PC-9 (cell line): ENCODE measurements at regions not wholly inside any gene's neighbourhood (a gene's known extent, or its start where the extent isn't known, plus 50 kb on each side); places are given as distances from the start of the nearest gene placed in this dataset.
A peak's percentile ranks its signal among the peaks of the same experiment; 100 is the strongest.

ENCODE experiments used
- BruUV-seq: library from RNA; stranded (reverse); fragments of 400-500 nt; replicated peaks from 2 replicates; lab custom pipeline; 2021; lab: Mats Ljungman, UMichigan
- CTCF ChIA-PET: fragments of 300-600 bp; sonication (Branson Sonifier 250); formaldehyde crosslinking; loops from one replicate; lab custom pipeline; 2022; ENCODE audit warnings: antibody characterized with exemption; lab: Charles Lee
- POLR2A ChIA-PET: fragments of 300-600 bp; sonication (Branson Sonifier 250); formaldehyde crosslinking; loops from one replicate; lab custom pipeline; 2022; ENCODE audit warnings: antibody characterized with exemption; ENCODE audit not compliant: unreplicated experiment; lab: Charles Lee
- DNase-seq, 2 experiments: peaks; one replicate each; pipeline versions ENCODE4 v3.0.0 to v3.0.0-alpha.2; 2015 to 2022; ENCODE audit warnings: mixed read lengths in 1 of 2
- H2AFZ ChIP-seq: fragments of 200-600 bp; sonication (generic); 2 replicates; pipeline ENCODE4 v1.8.1; 2017; ENCODE audit warnings: antibody characterized with exemption
- H3F3A ChIP-seq: fragments of 200-600 bp; sonication (generic); 2 replicates; pipeline ENCODE4 v1.8.1; 2017; ENCODE audit warnings: antibody characterized with exemption, mild to moderate bottlenecking, low read depth; ENCODE audit not compliant: insufficient read depth
- H3K27ac ChIP-seq: fragments of 200-600 bp; sonication (generic); 2 replicates; pipeline ENCODE4 v1.6.1; 2016; ENCODE audit warnings: mixed run types
- H3K27me3 ChIP-seq: fragments of 200-600 bp; sonication (generic); 2 replicates; pipeline ENCODE4 v1.6.1; 2016; ENCODE audit warnings: low read depth, mixed run types; ENCODE audit not compliant: insufficient read depth
- H3K36me3 ChIP-seq: fragments of 200-600 bp; sonication (generic); 2 replicates; pipeline ENCODE4 v1.6.1; 2016; ENCODE audit warnings: low read depth, mixed run types
- H3K4me1 ChIP-seq: fragments of 200-600 bp; sonication (generic); replicated peaks from 2 replicates; pipeline ENCODE4 v1.6.1; 2016; ENCODE audit warnings: mixed run types; ENCODE audit not compliant: insufficient read depth
- H3K4me2 ChIP-seq: fragments of 200-600 bp; sonication (generic); 2 replicates; pipeline ENCODE4 v1.6.1; 2017; ENCODE audit warnings: mixed run types
- H3K4me3 ChIP-seq: fragments of 200-600 bp; sonication (generic); 2 replicates; pipeline ENCODE4 v1.6.1; 2016; ENCODE audit warnings: mixed run types
- H3K79me2 ChIP-seq: fragments of 200-600 bp; sonication (generic); 2 replicates; pipeline ENCODE4 v1.6.1; 2017; ENCODE audit warnings: low read depth, mixed run types
- H3K9me2 ChIP-seq: fragments of 200-600 bp; sonication (generic); 2 replicates; pipeline ENCODE4 v1.8.1; 2017; ENCODE audit warnings: mild to moderate bottlenecking; ENCODE audit not compliant: insufficient read depth
- H3K9me3 ChIP-seq: fragments of 200-600 bp; sonication (generic); 2 replicates; pipeline ENCODE4 v1.8.1; 2016; ENCODE audit warnings: low read depth; ENCODE audit not compliant: insufficient read depth
- H4K20me1 ChIP-seq: fragments of 200-600 bp; sonication (generic); 2 replicates; pipeline ENCODE4 v1.8.1; 2017; ENCODE audit not compliant: insufficient read depth
- EZH2 ChIP-seq: fragments of 200-600 bp; sonication (generic); IDR thresholded peaks from 2 replicates; pipeline ENCODE4 v1.8.0; 2017; ENCODE audit warnings: antibody characterized with exemption, low read depth
- intact Hi-C: fragments of 100-400 bp; cut with micrococcal nuclease; formaldehyde crosslinking; loops from one replicate; pipeline ENCODE4 v1.10.0; 2022; ENCODE audit not compliant: unreplicated experiment
- TF ChIP-seq, protein P1 (sequence below): fragments of 200-600 bp; sonication (generic); conservative IDR thresholded peaks from 2 replicates; pipeline ENCODE4 v1.6.1; 2017; ENCODE audit warnings: mixed run types, antibody characterized with exemption, mild to moderate bottlenecking, moderate library complexity

DNA sequence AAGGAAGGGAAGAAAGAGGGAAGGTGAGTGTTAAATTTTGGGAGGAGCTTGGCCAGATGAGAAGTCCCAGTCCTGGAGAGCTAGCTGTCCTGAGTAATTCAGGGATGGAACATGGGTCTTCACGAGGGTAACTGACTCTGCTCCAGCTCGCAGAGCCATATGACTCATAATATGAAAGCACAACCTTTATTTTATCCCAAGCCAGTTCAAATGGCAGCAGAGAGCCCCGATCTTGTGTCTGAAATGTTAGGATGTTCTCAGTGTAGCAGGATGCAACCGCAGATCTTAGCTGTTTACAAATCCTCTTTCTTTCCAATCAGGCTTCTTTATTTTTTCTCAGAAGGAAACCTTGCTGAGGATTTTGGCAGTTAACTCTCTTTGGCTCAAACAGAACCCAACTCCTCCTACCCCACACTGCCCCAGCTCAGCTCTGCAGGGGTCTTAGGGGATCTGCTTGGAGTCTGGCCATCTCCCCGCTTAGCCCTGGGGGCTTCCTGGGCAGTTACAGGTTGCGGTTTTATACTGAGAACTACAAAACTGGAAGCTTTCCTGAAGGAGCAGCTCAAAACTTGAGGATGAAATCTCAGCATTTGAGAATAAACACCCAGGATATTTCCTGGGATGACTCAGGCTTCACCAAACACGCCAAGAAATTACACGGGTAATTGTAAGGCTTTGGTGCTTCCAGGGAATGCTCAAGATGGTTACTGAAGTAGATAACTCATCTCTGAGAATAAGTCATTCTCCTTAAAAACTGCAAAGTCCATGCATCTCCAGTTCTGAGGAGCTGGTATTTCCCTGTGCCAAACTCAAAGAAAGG lies 92.5 kb downstream of the VCPKMT start:
- H3K4me3 ChIP-seq = no peak overlapping the region; the same call in 1 of the 2 replicates
- peak overlapping the region; percentile 77 for H3K27ac ChIP-seq
- H2AFZ ChIP-seq = peak overlapping the region; percentile 75
- H4K20me1 ChIP-seq = no peaks in the 10 kb centered on the region
- H3K4me2 ChIP-seq = peak overlapping the region; percentile 60
- DNase-seq = no peak
- 0 out of 2 replicates have a peak, but pooled peaks cover 5% of the 10 kb centered on the region for H3K36me3 ChIP-seq
- ChIA-PET CTCF (interaction anchor here (0.5 to 1.4 kb wide), 2 partner anchors 20 to 64 kb away, joined by 6 to 7 read pairs; no protein-coding TSS in a partner anchor), POLR2A (interaction anchor here (0.6 to 0.7 kb wide), 3 partner anchors 11 to 977 kb away, joined by 4 to 5 read pairs (median 4); no protein-coding TSS in a partner anchor)
- H3K27me3 ChIP-seq = no peaks in the 10 kb centered on the region
- peaks cover 22% of the 10 kb centered on the region for H3K4me1 ChIP-seq
- H3K9me2 ChIP-seq = no peaks in the 10 kb centered on the region
- H3K9me3 ChIP-seq = peaks cover 13% of the 10 kb centered on the region
- intact Hi-C loops = no loop called here
- no TSS peak for BruUV-seq
- no peaks in the 10 kb centered on the region for H3K79me2 ChIP-seq
- peaks cover 24% of the 10 kb centered on the region for H3F3A ChIP-seq
- TF ChIP-seq, protein P1, sequence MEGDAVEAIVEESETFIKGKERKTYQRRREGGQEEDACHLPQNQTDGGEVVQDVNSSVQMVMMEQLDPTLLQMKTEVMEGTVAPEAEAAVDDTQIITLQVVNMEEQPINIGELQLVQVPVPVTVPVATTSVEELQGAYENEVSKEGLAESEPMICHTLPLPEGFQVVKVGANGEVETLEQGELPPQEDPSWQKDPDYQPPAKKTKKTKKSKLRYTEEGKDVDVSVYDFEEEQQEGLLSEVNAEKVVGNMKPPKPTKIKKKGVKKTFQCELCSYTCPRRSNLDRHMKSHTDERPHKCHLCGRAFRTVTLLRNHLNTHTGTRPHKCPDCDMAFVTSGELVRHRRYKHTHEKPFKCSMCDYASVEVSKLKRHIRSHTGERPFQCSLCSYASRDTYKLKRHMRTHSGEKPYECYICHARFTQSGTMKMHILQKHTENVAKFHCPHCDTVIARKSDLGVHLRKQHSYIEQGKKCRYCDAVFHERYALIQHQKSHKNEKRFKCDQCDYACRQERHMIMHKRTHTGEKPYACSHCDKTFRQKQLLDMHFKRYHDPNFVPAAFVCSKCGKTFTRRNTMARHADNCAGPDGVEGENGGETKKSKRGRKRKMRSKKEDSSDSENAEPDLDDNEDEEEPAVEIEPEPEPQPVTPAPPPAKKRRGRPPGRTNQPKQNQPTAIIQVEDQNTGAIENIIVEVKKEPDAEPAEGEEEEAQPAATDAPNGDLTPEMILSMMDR = no peak
- no peak for TF ChIP-seq EZH2

DNA sequence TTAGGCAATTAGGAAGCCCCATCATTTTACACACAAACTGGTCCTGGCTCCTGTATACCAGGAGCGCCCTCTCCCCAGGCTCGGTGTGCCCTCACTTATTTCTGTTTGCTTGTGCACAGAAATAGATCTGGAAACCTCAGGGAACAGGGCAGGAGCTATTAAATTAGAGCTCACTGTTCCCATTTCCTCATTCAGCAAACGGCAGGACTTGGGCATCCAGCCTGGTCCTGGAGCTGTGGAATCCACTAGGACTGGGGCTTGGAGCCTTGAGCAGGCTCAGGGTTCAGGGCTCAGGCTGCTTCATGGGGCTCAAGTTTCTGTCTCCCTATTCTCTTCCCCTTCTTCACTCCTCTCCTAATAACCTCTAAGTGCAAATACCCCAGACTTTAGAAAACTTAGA lies 91.3 kb downstream of the VCPKMT start:
- H3K36me3 ChIP-seq = 0 out of 2 replicates have a peak, but pooled peaks cover 5% of the 10 kb centered on the region
- no peaks in the 10 kb centered on the region for H3K9me2 ChIP-seq
- no peak overlapping the region for H3K27ac ChIP-seq
- no peak for TF ChIP-seq EZH2
- TF ChIP-seq, protein P1 = no peak
- no peaks in the 10 kb centered on the region for H3K79me2 ChIP-seq
- DNase-seq = no peak
- POLR2A ChIA-PET = no interaction called here
- no peak overlapping the region for H3K4me3 ChIP-seq
- peaks cover 13% of the 10 kb centered on the region for H3K9me3 ChIP-seq
- H3F3A ChIP-seq = peaks cover 16% of the 10 kb centered on the region
- no peak overlapping the region for H3K4me2 ChIP-seq
- H4K20me1 ChIP-seq = no peaks in the 10 kb centered on the region
- no peak overlapping the region for H2AFZ ChIP-seq
- CTCF ChIA-PET = no interaction called here
- intact Hi-C loops = no loop called here
- BruUV-seq = no TSS peak
- H3K27me3 ChIP-seq = no peaks in the 10 kb centered on the region
- H3K4me1 ChIP-seq = peaks cover 15% of the 10 kb centered on the region

DNA sequence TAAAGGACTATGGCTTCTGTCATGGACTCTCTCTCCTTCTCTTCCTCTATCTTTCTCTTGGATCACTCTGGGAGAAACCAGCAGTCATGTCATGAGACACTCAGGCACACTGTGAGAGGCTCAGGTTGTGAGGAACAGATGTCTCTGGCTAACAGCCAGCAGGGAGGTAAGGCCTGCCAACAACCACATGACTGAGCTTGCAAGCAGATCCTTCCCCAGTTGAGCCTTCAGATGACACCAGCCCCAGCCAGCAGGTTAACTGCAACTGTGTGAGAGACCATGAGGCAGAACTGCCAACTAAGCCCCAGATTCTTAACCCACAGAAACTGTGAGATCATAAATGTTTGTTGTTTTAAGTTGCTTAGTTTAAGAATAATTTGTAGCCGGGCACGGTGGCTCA lies 90.6 kb downstream of the VCPKMT start:
- no peak for DNase-seq
- H3K4me1 ChIP-seq = peaks cover 15% of the 10 kb centered on the region
- H4K20me1 ChIP-seq = no peaks in the 10 kb centered on the region
- H3K9me3 ChIP-seq = peaks cover 13% of the 10 kb centered on the region
- no peak overlapping the region for H3K4me2 ChIP-seq
- peaks cover 16% of the 10 kb centered on the region for H3F3A ChIP-seq
- no peak overlapping the region for H3K4me3 ChIP-seq
- no TSS peak for BruUV-seq
- H3K9me2 ChIP-seq = no peaks in the 10 kb centered on the region
- no peak overlapping the region for H2AFZ ChIP-seq
- no peaks in the 10 kb centered on the region for H3K27me3 ChIP-seq
- TF ChIP-seq EZH2 = no peak
- TF ChIP-seq, protein P1 = no peak
- no peak overlapping the region for H3K27ac ChIP-seq
- H3K36me3 ChIP-seq = peaks cover 6% of the 10 kb centered on the region; the same call in 1 of the 2 replicates
- CTCF ChIA-PET = no interaction called here
- no peaks in the 10 kb centered on the region for H3K79me2 ChIP-seq
- POLR2A ChIA-PET = no interaction called here
- intact Hi-C loops = no loop called here
